Activated CD4-positive, alpha-beta memory T cell treated with anti-CD3 and anti-CD28 coated beads for 36 hours (primary cell): ENCODE measurements at regions not wholly inside any gene's neighbourhood (a gene's known extent, or its start where the extent isn't known, plus 50 kb on each side); places are given as distances from the start of the nearest gene placed in this dataset.

Experiments
- CTCF ChIA-PET: fragments of 350-600 bp; sonication (Branson Sonifier 250); formaldehyde crosslinking; loops from one replicate; lab custom pipeline; 2021; ENCODE audit warnings: antibody characterized with exemption, inconsistent platforms; lab: Charles Lee
- POLR2A ChIA-PET: fragments of 350-600 bp; sonication (Branson Sonifier 250); formaldehyde crosslinking; loops from one replicate; lab custom pipeline; 2021; ENCODE audit warnings: antibody characterized with exemption; lab: Charles Lee
- DNase-seq: peaks from one replicate; pipeline ENCODE4 v3.0.0-alpha.2; 2020
- H3K27ac Mint-ChIP-seq: one replicate; pipeline ENCODE4 v1.8.0; 2021; ENCODE audit warnings: mixed read lengths
- H3K27me3 Mint-ChIP-seq: one replicate; pipeline ENCODE4 v1.8.0; 2021; ENCODE audit warnings: mixed read lengths
- H3K36me3 Mint-ChIP-seq: one replicate; pipeline ENCODE4 v1.8.0; 2021; ENCODE audit warnings: mixed read lengths
- H3K4me1 Mint-ChIP-seq: one replicate; pipeline ENCODE4 v1.8.0; 2021; ENCODE audit warnings: low read depth, mixed read lengths
- H3K4me3 Mint-ChIP-seq: one replicate; pipeline ENCODE4 v1.8.0; 2021; ENCODE audit warnings: mild to moderate bottlenecking, mixed read lengths
- H3K9me3 Mint-ChIP-seq: one replicate; pipeline ENCODE4 v1.8.0; 2021; ENCODE audit warnings: mixed read lengths
- intact Hi-C: fragments of 100-400 bp; cut with micrococcal nuclease; formaldehyde crosslinking; loops from one replicate; pipeline ENCODE4 v1.15.1; 2023

GRCh38 chr9:13900449-13900848 lies 413.5 kb downstream of the NFIB start:
- ChIA-PET POLR2A (no interaction called here), CTCF (no interaction called here)
- Mint-ChIP-seq H3K4me3 (no peak overlapping the region), H3K36me3 (no peaks in the 10 kb centered on the region), H3K27me3 (no peaks in the 10 kb centered on the region), H3K9me3 (peaks cover 5% of the 10 kb centered on the region), H3K4me1 (no peaks in the 10 kb centered on the region), H3K27ac (no peak overlapping the region)
- intact Hi-C loops, result no loop called here
- no peak for DNase-seq

GRCh38 chr9:13899924-13900323 lies 414.0 kb downstream of the NFIB start:
- CTCF ChIA-PET, result no interaction called here
- no peak overlapping the region for H3K4me3 Mint-ChIP-seq
- H3K27me3 Mint-ChIP-seq, result no peaks in the 10 kb centered on the region
- H3K36me3 Mint-ChIP-seq, result no peaks in the 10 kb centered on the region
- intact Hi-C loops, result no loop called here
- POLR2A ChIA-PET, result no interaction called here
- H3K9me3 Mint-ChIP-seq, result peaks cover 5% of the 10 kb centered on the region
- no peak for DNase-seq
- no peaks in the 10 kb centered on the region for H3K4me1 Mint-ChIP-seq
- H3K27ac Mint-ChIP-seq, result no peak overlapping the region

DNA sequence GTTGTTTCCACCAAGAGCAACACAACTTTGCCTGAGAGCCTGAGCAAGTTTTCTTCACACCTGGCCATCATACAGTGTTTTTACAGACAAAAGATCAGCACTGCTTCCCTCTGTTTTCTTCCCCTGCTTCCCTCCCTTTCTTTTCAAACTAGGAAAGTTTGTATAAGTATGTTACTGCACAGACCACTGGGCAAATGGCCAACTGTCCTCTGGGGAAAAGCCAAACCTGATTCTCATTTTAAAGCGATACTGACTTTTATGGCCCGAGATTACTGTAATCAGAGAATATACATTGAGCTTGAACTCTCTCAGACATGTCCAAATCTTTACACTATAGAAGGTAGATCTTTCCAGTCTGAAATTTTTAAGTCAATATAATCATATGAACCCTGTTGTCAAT lies 415.0 kb downstream of the NFIB start:
- no peak for DNase-seq
- POLR2A ChIA-PET, result no interaction called here
- no peak overlapping the region for H3K4me3 Mint-ChIP-seq
- H3K27me3 Mint-ChIP-seq, result no peaks in the 10 kb centered on the region
- no peaks in the 10 kb centered on the region for H3K4me1 Mint-ChIP-seq
- H3K9me3 Mint-ChIP-seq, result peaks cover 5% of the 10 kb centered on the region
- no peak overlapping the region for H3K27ac Mint-ChIP-seq
- CTCF ChIA-PET, result no interaction called here
- intact Hi-C loops, result no loop called here
- H3K36me3 Mint-ChIP-seq, result no peaks in the 10 kb centered on the region

DNA sequence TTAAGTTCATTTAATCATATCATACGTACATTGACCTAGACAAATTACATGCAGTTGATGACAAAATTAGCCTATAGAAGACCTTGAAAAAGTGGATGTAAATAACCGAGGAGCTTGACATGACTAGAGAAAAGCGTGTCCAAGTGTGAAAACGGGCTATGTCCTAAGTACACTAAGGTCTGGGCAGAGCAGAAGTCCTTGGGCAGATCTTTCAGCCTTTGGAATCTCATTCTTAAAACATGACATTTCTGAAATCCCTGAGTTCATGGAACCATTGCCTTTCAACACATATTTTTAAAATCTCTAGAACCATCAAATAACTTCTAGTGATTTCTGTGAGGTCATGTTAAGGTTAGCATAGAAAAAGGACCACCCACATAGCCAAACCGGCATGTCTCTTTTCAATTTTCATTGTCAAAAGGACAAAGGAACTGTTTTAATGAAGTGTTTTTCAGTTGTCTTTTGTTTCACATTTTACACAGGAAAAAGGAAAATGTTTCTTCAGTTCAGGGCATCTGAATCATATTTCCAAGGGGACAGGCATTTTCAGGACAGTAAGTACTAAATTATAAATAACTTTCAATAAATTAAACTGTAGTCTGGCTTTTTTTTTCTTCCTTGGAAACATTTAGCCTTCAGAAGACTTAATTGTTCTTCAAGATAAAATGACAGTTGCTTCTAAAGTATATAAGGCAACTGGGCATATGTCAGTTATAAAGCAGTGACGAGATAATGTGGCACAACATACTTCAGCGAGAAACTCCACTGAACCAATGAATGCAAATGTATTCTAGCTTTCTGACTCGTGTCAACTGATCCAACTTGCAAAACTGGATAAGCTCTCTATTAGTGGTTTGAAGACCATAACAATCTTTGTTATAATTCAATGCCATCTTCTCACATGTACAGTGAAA lies 416.8 kb downstream of the NFIB start:
- intact Hi-C loops, result no loop called here
- CTCF ChIA-PET, result no interaction called here
- H3K27ac Mint-ChIP-seq, result no peak overlapping the region

GRCh38 chr9:13896047-13896446 lies 417.9 kb downstream of the NFIB start:
- Mint-ChIP-seq H3K9me3 (peaks cover 5% of the 10 kb centered on the region), H3K4me3 (no peak overlapping the region), H3K27me3 (no peaks in the 10 kb centered on the region), H3K27ac (no peak overlapping the region), H3K4me1 (no peaks in the 10 kb centered on the region), H3K36me3 (no peaks in the 10 kb centered on the region)
- ChIA-PET POLR2A (no interaction called here), CTCF (no interaction called here)
- intact Hi-C loops, result no loop called here
- no peak for DNase-seq

More for the DNA sequence above, 416.8 kb downstream of the NFIB start:
- H3K36me3 Mint-ChIP-seq, result no peaks in the 10 kb centered on the region
- no peaks in the 10 kb centered on the region for H3K4me1 Mint-ChIP-seq
- H3K4me3 Mint-ChIP-seq, result no peak overlapping the region
- POLR2A ChIA-PET, result no interaction called here
- no peaks in the 10 kb centered on the region for H3K27me3 Mint-ChIP-seq
- peaks cover 5% of the 10 kb centered on the region for H3K9me3 Mint-ChIP-seq
- DNase-seq, result no peak

GRCh38 chr9:13885258-13885657 lies 428.7 kb downstream of the NFIB start:
- H3K9me3 Mint-ChIP-seq, result peaks cover 37% of the 10 kb centered on the region
- H3K4me3 Mint-ChIP-seq, result no peak overlapping the region
- intact Hi-C loops, result no loop called here
- H3K27ac Mint-ChIP-seq, result no peak overlapping the region
- ChIA-PET POLR2A (no interaction called here), CTCF (no interaction called here)
- no peaks in the 10 kb centered on the region for H3K36me3 Mint-ChIP-seq
- H3K4me1 Mint-ChIP-seq, result no peaks in the 10 kb centered on the region
- no peaks in the 10 kb centered on the region for H3K27me3 Mint-ChIP-seq
- no peak for DNase-seq

DNA sequence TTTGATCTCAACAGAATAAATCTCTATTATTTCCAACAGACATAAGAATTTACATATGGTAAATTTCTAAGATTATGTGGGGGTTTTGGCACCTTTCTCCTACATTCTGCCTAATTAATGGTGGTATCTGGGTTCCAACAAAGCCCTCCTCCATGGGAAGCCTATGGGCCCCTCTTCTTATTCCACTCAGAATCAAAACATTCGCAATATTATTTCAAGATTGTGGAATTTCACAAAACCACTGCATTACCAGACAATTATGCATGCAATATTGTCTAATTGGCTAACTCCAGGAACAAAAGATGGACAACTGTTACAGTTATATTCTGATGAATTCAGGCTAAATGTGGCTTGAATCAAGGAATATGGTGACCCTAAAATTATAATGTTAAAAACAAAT lies 434.0 kb downstream of the NFIB start:
- intact Hi-C loops, result no loop called here
- POLR2A ChIA-PET, result no interaction called here
- no peaks in the 10 kb centered on the region for H3K36me3 Mint-ChIP-seq
- no peak overlapping the region for H3K27ac Mint-ChIP-seq
- no peaks in the 10 kb centered on the region for H3K4me1 Mint-ChIP-seq
- CTCF ChIA-PET, result no interaction called here
- DNase-seq, result no peak
- H3K9me3 Mint-ChIP-seq, result peaks cover 27% of the 10 kb centered on the region
- H3K4me3 Mint-ChIP-seq, result no peak overlapping the region
- H3K27me3 Mint-ChIP-seq, result no peaks in the 10 kb centered on the region

GRCh38 chr9:13879011-13879410 lies 434.9 kb downstream of the NFIB start:
- H3K27me3 Mint-ChIP-seq, result no peaks in the 10 kb centered on the region
- CTCF ChIA-PET, result no interaction called here
- no peak overlapping the region for H3K27ac Mint-ChIP-seq
- H3K9me3 Mint-ChIP-seq, result peaks cover 25% of the 10 kb centered on the region
- no peak for DNase-seq
- H3K4me3 Mint-ChIP-seq, result no peak overlapping the region
- H3K36me3 Mint-ChIP-seq, result no peaks in the 10 kb centered on the region
- intact Hi-C loops, result no loop called here
- no peaks in the 10 kb centered on the region for H3K4me1 Mint-ChIP-seq
- POLR2A ChIA-PET, result no interaction called here

DNA sequence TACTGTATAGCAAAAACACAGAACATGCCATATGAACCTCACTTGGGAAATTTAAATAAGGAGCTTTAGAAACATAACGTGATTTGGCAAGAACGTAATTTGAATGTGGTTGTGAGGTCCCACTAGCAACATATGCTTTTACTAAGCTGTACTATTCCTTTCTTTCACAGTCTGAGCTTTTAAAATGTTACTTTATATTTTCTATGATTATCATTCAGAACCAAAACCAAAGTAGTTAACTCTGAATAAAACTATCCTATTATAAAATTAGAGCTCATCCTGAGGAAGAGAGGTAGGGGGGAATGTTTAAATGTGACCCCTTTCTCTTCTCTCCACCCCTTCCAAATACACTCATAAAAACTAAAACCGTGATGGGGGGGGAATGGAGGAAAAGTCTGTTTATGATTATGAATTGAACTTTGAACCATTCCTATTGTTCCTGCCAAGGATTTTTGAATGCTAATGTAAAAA lies 435.7 kb downstream of the NFIB start:
- H3K27ac Mint-ChIP-seq, result no peak overlapping the region
- CTCF ChIA-PET, result no interaction called here
- H3K36me3 Mint-ChIP-seq, result no peaks in the 10 kb centered on the region
- H3K27me3 Mint-ChIP-seq, result no peaks in the 10 kb centered on the region
- no peaks in the 10 kb centered on the region for H3K4me1 Mint-ChIP-seq
- no peak for DNase-seq
- POLR2A ChIA-PET, result no interaction called here
- peaks cover 22% of the 10 kb centered on the region for H3K9me3 Mint-ChIP-seq
- no peak overlapping the region for H3K4me3 Mint-ChIP-seq
- intact Hi-C loops, result no loop called here

GRCh38 chr9:13876741-13877140 lies 437.2 kb downstream of the NFIB start:
- Mint-ChIP-seq H3K4me1 (no peaks in the 10 kb centered on the region), H3K27ac (no peak overlapping the region), H3K36me3 (no peaks in the 10 kb centered on the region), H3K9me3 (peaks cover 20% of the 10 kb centered on the region), H3K4me3 (no peak overlapping the region), H3K27me3 (no peaks in the 10 kb centered on the region)
- CTCF ChIA-PET, result no interaction called here
- intact Hi-C loops, result no loop called here
- POLR2A ChIA-PET, result no interaction called here
- DNase-seq, result no peak

DNA sequence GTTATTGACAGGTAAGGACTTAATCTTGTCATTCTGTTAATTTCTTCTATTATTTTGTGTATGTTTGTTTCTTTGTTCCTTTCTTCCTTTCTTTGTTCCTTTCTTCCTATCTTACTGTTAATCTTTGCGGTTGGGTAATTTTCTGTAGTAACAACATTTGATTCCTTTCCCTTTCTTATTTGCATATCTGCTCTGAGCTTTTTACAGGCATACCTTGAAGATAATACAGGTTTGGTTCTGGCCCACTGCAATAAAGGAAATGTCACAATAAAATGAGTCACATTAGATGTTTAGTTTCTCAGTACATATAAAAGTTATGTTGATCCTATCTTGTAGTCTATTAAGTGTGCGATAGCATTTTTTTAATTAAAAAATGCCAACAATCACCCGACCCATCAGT lies 440.7 kb downstream of the NFIB start:
- peaks cover 17% of the 10 kb centered on the region for H3K9me3 Mint-ChIP-seq

GRCh38 chr9:13868336-13868735 lies 445.6 kb downstream of the NFIB start:
- ChIA-PET POLR2A (no interaction called here), CTCF (no interaction called here)
- no peaks in the 10 kb centered on the region for H3K4me1 Mint-ChIP-seq
- DNase-seq, result no peak
- H3K4me3 Mint-ChIP-seq, result no peak overlapping the region
- H3K27ac Mint-ChIP-seq, result no peak overlapping the region
- H3K27me3 Mint-ChIP-seq, result no peaks in the 10 kb centered on the region
- H3K36me3 Mint-ChIP-seq, result no peaks in the 10 kb centered on the region
- intact Hi-C loops, result no loop called here
- peaks cover 3% of the 10 kb centered on the region for H3K9me3 Mint-ChIP-seq

More for the DNA sequence above, 440.7 kb downstream of the NFIB start:
- H3K36me3 Mint-ChIP-seq, result no peaks in the 10 kb centered on the region
- ChIA-PET POLR2A (no interaction called here), CTCF (no interaction called here)
- no peak overlapping the region for H3K27ac Mint-ChIP-seq
- H3K27me3 Mint-ChIP-seq, result no peaks in the 10 kb centered on the region
- no peak for DNase-seq
- H3K4me3 Mint-ChIP-seq, result no peak overlapping the region
- no peaks in the 10 kb centered on the region for H3K4me1 Mint-ChIP-seq
- intact Hi-C loops, result no loop called here

DNA sequence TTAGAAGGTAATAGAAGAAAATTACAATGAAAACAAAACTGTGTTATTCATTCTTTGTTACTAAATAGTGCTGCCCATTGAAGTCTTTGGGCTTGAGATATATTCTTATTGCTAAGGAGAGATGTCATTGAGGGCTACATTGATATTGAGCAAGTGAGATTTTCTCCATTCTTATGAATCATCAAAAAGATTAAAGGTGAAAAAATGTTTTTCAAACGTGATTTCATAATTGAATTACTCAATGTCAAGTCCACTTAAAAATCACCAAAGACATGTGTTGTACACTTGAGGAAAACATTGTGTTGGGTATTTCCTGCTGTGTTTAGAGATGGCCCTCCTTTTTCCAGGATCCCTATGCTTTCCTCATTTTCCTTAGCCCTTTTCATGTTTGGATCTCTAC lies 448.1 kb downstream of the NFIB start:
- intact Hi-C loops, result no loop called here
- no peak overlapping the region for H3K27ac Mint-ChIP-seq
- POLR2A ChIA-PET, result no interaction called here

More for the DNA sequence above, 448.1 kb downstream of the NFIB start:
- H3K36me3 Mint-ChIP-seq, result no peaks in the 10 kb centered on the region
- CTCF ChIA-PET, result no interaction called here
- no peaks in the 10 kb centered on the region for H3K27me3 Mint-ChIP-seq
- peaks cover 3% of the 10 kb centered on the region for H3K9me3 Mint-ChIP-seq
- H3K4me3 Mint-ChIP-seq, result no peak overlapping the region
- no peaks in the 10 kb centered on the region for H3K4me1 Mint-ChIP-seq
- no peak for DNase-seq
